Lower lobe of right lung (tissue), 2 donors: ENCODE measurements at regions not wholly inside any gene's neighbourhood (a gene's known extent, or its start where the extent isn't known, plus 50 kb on each side); places are given as distances from the start of the nearest gene placed in this dataset.

ENCODE experiments used
- ATAC-seq, 2 donors: fragments of 200-7000 bp; cut with Tn5 transposase; one replicate each; pipeline ENCODE4 v1.9.1; 2020 to 2022; ENCODE audit warnings: mild to moderate bottlenecking in 2 of 2, moderate library complexity in 2 of 2
- DNase-seq: peaks from one replicate; pipeline ENCODE4 v3.0.0-alpha.2; 2020
- H3K27ac ChIP-seq: fragments of 200-600 bp; one replicate; pipeline ENCODE4 v1.8.0; 2022
- H3K27me3 ChIP-seq: fragments of 200-600 bp; one replicate; pipeline ENCODE4 v1.8.0; 2022; ENCODE audit warnings: low read depth
- H3K36me3 ChIP-seq: fragments of 200-600 bp; one replicate; pipeline ENCODE4 v1.8.0; 2022; ENCODE audit warnings: mild to moderate bottlenecking
- H3K4me1 ChIP-seq: fragments of 200-600 bp; one replicate; pipeline ENCODE4 v1.8.0; 2022
- H3K4me3 ChIP-seq: fragments of 200-600 bp; one replicate; pipeline ENCODE4 v1.8.0; 2022; ENCODE audit warnings: mild to moderate bottlenecking
- H3K9me3 ChIP-seq: fragments of 200-600 bp; one replicate; pipeline ENCODE4 v1.8.0; 2022
- CTCF ChIP-seq: fragments of 200-600 bp; IDR thresholded peaks from one replicate; pipeline ENCODE4 v1.8.0; 2022; ENCODE audit warnings: antibody characterized with exemption, mild to moderate bottlenecking
- intact Hi-C: fragments of 100-400 bp; cut with DNase I; formaldehyde crosslinking; loops from one replicate; pipeline ENCODE4 v1.11.0; 2022
- donor health status: DM: no; HTN: yes; CAD: no; lungs with severe emphysema.

- Histone ChIP-seq H3K27ac (peak overlapping the region; percentile 56), H3K36me3 (no peaks in the 10 kb centered on the region), H3K9me3 (no peaks in the 10 kb centered on the region), H3K27me3 (no peaks in the 10 kb centered on the region), H3K4me3 (no peak overlapping the region), H3K4me1 (no peaks in the 10 kb centered on the region)
- no peak for DNase-seq
- intact Hi-C loops = no loop called here
- no peak for TF ChIP-seq CTCF
- ATAC-seq = peak in 1 of 2 donors; percentile 31
These were observed 62.3 kb upstream of the PAGE3 start for GRCh38 chrX:55326985-55327384.

GRCh38 chrX:55335296-55335695, 70.6 kb upstream of the PAGE3 start:
- no peak for ATAC-seq
- Histone ChIP-seq H3K27me3 (no peaks in the 10 kb centered on the region), H3K4me1 (no peaks in the 10 kb centered on the region), H3K36me3 (no peaks in the 10 kb centered on the region), H3K4me3 (no peak overlapping the region), H3K9me3 (no peaks in the 10 kb centered on the region), H3K27ac (no peak overlapping the region)
- intact Hi-C loops = loop anchor here (10.0 kb wide), 1 partner anchor 60 kb away; no protein-coding TSS in a partner anchor
- no peak for TF ChIP-seq CTCF
- no peak for DNase-seq

GRCh38 chrX:55336176-55336575, 71.5 kb upstream of the PAGE3 start:
- ATAC-seq = no peak
- no peaks in the 10 kb centered on the region for H3K9me3 ChIP-seq
- intact Hi-C loops = loop anchor here (10.0 kb wide), 1 partner anchor 61 kb away; no protein-coding TSS in a partner anchor
- no peak for DNase-seq
- H3K27me3 ChIP-seq = no peaks in the 10 kb centered on the region
- H3K4me3 ChIP-seq = no peak overlapping the region
- no peaks in the 10 kb centered on the region for H3K36me3 ChIP-seq
- no peak for TF ChIP-seq CTCF
- H3K4me1 ChIP-seq = no peaks in the 10 kb centered on the region
- H3K27ac ChIP-seq = no peak overlapping the region

- intact Hi-C loops = no loop called here
- ATAC-seq (no peak), DNase-seq (no peak)
- Histone ChIP-seq H3K4me1 (no peaks in the 10 kb centered on the region), H3K9me3 (no peaks in the 10 kb centered on the region), H3K4me3 (no peak overlapping the region), H3K27ac (no peak overlapping the region), H3K27me3 (no peaks in the 10 kb centered on the region), H3K36me3 (no peaks in the 10 kb centered on the region)
- no peak for TF ChIP-seq CTCF
These were observed 76.2 kb upstream of the PAGE3 start for GRCh38 chrX:55340896-55341433.

- Histone ChIP-seq H3K9me3 (no peaks in the 10 kb centered on the region), H3K27ac (no peak overlapping the region), H3K36me3 (no peaks in the 10 kb centered on the region), H3K27me3 (no peaks in the 10 kb centered on the region), H3K4me3 (no peak overlapping the region), H3K4me1 (no peaks in the 10 kb centered on the region)
- ATAC-seq = peak; percentile 48 to 71
- intact Hi-C loops = no loop called here
- TF ChIP-seq CTCF = peak; percentile 52
- DNase-seq = no peak
These were observed 78.1 kb upstream of the PAGE3 start for GRCh38 chrX:55342533-55343501.
